ENCODE measurements at regions not wholly inside any gene's neighbourhood (a gene's known extent, or its start where the extent isn't known, plus 50 kb on each side); places are given as distances from the start of the nearest gene placed in this dataset.
"Not testable (repeated sequence)": the region's sequence is repeated elsewhere in the genome, so short reads cannot be mapped to it uniquely, and the experiment has no call there.

DNA sequence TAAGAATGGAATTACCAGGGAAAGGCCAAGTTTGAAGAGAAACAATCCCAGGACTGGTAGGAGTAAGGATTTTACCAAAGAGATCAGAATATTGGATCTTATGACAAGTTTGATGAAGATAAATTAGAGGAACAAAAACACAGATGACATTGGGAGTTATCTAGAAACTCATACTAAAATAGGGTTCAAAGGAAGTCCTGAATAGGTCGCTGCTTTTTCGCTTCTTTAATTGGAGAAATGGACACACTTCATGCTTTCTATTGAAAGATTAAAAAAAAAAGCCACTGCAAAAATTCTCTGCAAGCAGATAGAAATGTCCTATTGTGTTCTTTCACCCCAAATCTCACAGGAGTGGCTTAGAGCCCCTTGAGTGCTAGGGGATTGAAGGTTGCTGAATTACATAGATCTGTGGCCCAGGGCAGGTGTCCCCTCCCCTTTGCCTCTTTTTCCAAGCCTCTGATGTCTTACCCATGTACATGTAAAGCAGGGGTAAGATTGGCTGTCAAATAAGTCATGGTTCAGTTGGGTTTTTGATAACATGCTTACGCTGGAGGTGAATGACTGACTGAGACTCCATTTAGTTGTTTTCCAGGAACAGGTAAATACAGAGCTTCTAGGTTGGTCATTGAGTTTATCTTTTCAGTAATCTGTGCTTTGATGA, 152.0 kb downstream of the OR13A1 start:
- no peak overlapping the region for H2AK5ac ChIP-seq (ENCODE audit: low read length)
- H2AFZ ChIP-seq (ENCODE audit: insufficient read depth, low read length, poor library complexity) = no peak overlapping the region
- H4K91ac ChIP-seq (ENCODE audit: low read depth, low read length) = no peak overlapping the region
- H3K79me1 ChIP-seq (ENCODE audit: low read length) = no peaks in the 10 kb centered on the region
- no peak overlapping the region for H4K8ac ChIP-seq (ENCODE audit: low read depth, low read length)
- no peak overlapping the region for H3K4ac ChIP-seq (ENCODE audit: low read depth, low read length)
- H2BK120ac ChIP-seq (ENCODE audit: insufficient read depth, low read length, poor library complexity) = no peak overlapping the region
- H3K23ac ChIP-seq (ENCODE audit: low read length) = no peak overlapping the region
- H3K9me3 ChIP-seq (ENCODE audit: insufficient read depth, low read depth, low read length) = no peaks in the 10 kb centered on the region
- no peak overlapping the region for H2BK12ac ChIP-seq (ENCODE audit: low read length)
- no peaks in the 10 kb centered on the region for H3K4me1 ChIP-seq (ENCODE audit: control insufficient read depth in 1 of 2, insufficient read depth in 2 of 2, low read length in 2 of 2)
- no peak for DNase-seq
- no peak overlapping the region for H3K18ac ChIP-seq (ENCODE audit: low read length)
- H2BK5ac ChIP-seq (ENCODE audit: low read depth, low read length, poor library complexity) = no peak overlapping the region
- H3K4me3 ChIP-seq (ENCODE audit: low read depth, low read length) = no peak overlapping the region
- no CpG with 5 or more reads among the region's 3 CpGs for WGBS (ENCODE audit: extremely low coverage, insufficient coverage, insufficient read length)
- no peak overlapping the region for H4K12ac ChIP-seq (ENCODE audit: low read depth, low read length)
- H3K27me3 ChIP-seq (ENCODE audit: insufficient read depth, low read length) = no peaks in the 10 kb centered on the region
- H3K36me3 ChIP-seq (ENCODE audit: control insufficient read depth in 1 of 2, insufficient read depth in 2 of 2, low read length in 2 of 2) = no peaks in the 10 kb centered on the region
- H3K79me2 ChIP-seq (ENCODE audit: control insufficient read depth, insufficient read depth, low read length, poor library complexity) = no peaks in the 10 kb centered on the region
- no peak overlapping the region for H3K4me2 ChIP-seq (ENCODE audit: low read length)
- H3K14ac ChIP-seq (ENCODE audit: low read length) = no peak overlapping the region
- H3K9ac ChIP-seq (ENCODE audit: low read length) = no peak overlapping the region
- no peak overlapping the region for H3K27ac ChIP-seq (ENCODE audit: low read depth, low read length)

DNA sequence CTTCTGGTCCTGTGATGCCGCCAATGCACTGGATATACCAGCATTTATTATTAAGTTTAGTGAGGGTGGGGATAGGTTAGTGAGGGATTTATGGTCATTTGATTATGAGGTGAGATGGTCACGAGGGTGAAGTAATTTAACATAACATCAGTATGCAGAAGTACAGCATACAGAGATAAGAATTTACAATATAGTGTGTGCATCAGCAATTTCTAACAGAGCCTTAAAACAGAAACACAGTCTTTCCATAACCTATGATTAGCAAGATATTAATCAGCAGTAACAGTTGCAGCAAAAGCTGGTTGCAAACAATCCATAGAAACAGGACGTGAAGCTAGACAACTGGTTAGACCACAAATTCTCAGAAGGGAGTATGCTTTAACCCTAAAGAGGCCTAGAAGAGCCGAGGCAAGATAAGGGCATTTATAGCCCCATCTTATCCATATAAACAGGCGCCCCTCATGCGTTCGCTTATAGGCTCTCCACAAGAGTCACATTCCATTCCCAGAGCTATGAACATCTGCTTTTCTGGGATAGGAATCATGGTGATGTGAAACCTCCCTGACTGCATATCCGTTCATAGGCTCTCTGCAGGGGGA, 139.8 kb downstream of the OR13A1 start:
- not testable (repeated sequence) for H2BK5ac ChIP-seq (ENCODE audit: low read depth, low read length, poor library complexity); H3K4me2 ChIP-seq (ENCODE audit: low read length); H3K14ac ChIP-seq (ENCODE audit: low read length); H2BK12ac ChIP-seq (ENCODE audit: low read length); H3K36me3 ChIP-seq (ENCODE audit: control insufficient read depth in 1 of 2, insufficient read depth in 2 of 2, low read length in 2 of 2); H3K9me3 ChIP-seq (ENCODE audit: insufficient read depth, low read depth, low read length); H4K8ac ChIP-seq (ENCODE audit: low read depth, low read length); H2AK5ac ChIP-seq (ENCODE audit: low read length); H3K18ac ChIP-seq (ENCODE audit: low read length); H3K79me1 ChIP-seq (ENCODE audit: low read length); H3K79me2 ChIP-seq (ENCODE audit: control insufficient read depth, insufficient read depth, low read length, poor library complexity); H3K27me3 ChIP-seq (ENCODE audit: insufficient read depth, low read length); H4K91ac ChIP-seq (ENCODE audit: low read depth, low read length); H3K4me3 ChIP-seq (ENCODE audit: low read depth, low read length); H3K9ac ChIP-seq (ENCODE audit: low read length); H4K12ac ChIP-seq (ENCODE audit: low read depth, low read length); H2BK120ac ChIP-seq (ENCODE audit: insufficient read depth, low read length, poor library complexity); H3K4ac ChIP-seq (ENCODE audit: low read depth, low read length); H3K4me1 ChIP-seq (ENCODE audit: control insufficient read depth in 1 of 2, insufficient read depth in 2 of 2, low read length in 2 of 2); H3K27ac ChIP-seq (ENCODE audit: low read depth, low read length); H3K23ac ChIP-seq (ENCODE audit: low read length); H2AFZ ChIP-seq (ENCODE audit: insufficient read depth, low read length, poor library complexity); DNase-seq
- no CpG with 5 or more reads among the region's 8 CpGs for WGBS (ENCODE audit: extremely low coverage, insufficient coverage, insufficient read length)

DNA sequence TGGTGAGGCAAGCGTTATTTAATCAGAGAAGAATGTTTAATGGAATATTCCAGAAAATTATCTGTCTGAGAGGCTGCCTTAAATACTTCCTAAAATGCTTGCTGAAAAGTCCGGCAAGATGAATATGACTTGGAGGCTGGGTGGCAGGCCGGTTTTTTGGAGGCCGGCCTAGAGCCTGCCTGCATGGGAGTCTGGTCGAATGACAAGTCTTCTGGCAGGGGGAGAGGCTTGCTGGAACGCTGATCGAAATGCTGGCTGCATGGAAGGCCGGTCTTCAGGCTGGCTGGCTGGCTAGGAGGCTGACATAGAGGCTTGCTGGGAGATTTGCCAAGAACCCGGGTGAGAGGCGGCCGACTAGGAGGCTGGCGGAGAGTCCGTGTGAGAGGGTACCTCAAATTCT, 135.7 kb downstream of the OR13A1 start:
- no peaks in the 10 kb centered on the region for H3K9me3 ChIP-seq (ENCODE audit: insufficient read depth, low read depth, low read length)
- no peak overlapping the region for H3K4me2 ChIP-seq (ENCODE audit: low read length)
- no peak overlapping the region for H3K9ac ChIP-seq (ENCODE audit: low read length)
- H2BK120ac ChIP-seq (ENCODE audit: insufficient read depth, low read length, poor library complexity) = no peak overlapping the region
- H2AK5ac ChIP-seq (ENCODE audit: low read length) = no peak overlapping the region
- H3K4me1 ChIP-seq (ENCODE audit: control insufficient read depth in 1 of 2, insufficient read depth in 2 of 2, low read length in 2 of 2) = no peaks in the 10 kb centered on the region
- WGBS (ENCODE audit: extremely low coverage, insufficient coverage, insufficient read length) = no CpG with 5 or more reads among the region's 13 CpGs
- H3K79me1 ChIP-seq (ENCODE audit: low read length) = no peaks in the 10 kb centered on the region
- no peak for DNase-seq
- no peak overlapping the region for H3K18ac ChIP-seq (ENCODE audit: low read length)
- H4K91ac ChIP-seq (ENCODE audit: low read depth, low read length) = no peak overlapping the region
- H3K36me3 ChIP-seq (ENCODE audit: control insufficient read depth in 1 of 2, insufficient read depth in 2 of 2, low read length in 2 of 2) = no peaks in the 10 kb centered on the region
- H3K79me2 ChIP-seq (ENCODE audit: control insufficient read depth, insufficient read depth, low read length, poor library complexity) = no peaks in the 10 kb centered on the region
- H2BK12ac ChIP-seq (ENCODE audit: low read length) = no peak overlapping the region
- no peak overlapping the region for H3K23ac ChIP-seq (ENCODE audit: low read length)
- H2AFZ ChIP-seq (ENCODE audit: insufficient read depth, low read length, poor library complexity) = no peak overlapping the region
- H3K4ac ChIP-seq (ENCODE audit: low read depth, low read length) = no peak overlapping the region
- no peak overlapping the region for H3K27ac ChIP-seq (ENCODE audit: low read depth, low read length)
- no peak overlapping the region for H4K12ac ChIP-seq (ENCODE audit: low read depth, low read length)
- no peak overlapping the region for H3K4me3 ChIP-seq (ENCODE audit: low read depth, low read length)
- no peak overlapping the region for H4K8ac ChIP-seq (ENCODE audit: low read depth, low read length)
- H3K14ac ChIP-seq (ENCODE audit: low read length) = no peak overlapping the region
- no peak overlapping the region for H2BK5ac ChIP-seq (ENCODE audit: low read depth, low read length, poor library complexity)
- H3K27me3 ChIP-seq (ENCODE audit: insufficient read depth, low read length) = no peaks in the 10 kb centered on the region

DNA sequence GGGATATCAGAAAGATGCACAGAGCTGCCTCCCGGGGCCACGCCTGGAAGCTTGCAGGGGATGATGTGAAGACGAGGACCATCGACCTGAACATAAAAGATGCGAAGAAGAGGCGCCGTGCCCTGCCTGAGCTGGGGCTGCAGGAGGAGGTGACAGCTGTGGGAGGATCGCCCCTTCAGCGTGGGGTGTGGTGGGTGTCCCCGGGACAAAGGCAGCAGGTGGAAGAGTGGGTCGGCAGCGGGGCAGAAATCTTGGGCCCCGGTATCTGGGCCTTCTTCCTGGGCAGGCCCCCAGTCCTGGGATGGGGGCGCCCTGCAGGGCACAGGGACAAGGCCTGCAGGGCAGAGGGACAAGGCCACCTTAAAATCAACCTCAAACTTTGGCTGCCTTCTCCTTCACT, 134.9 kb downstream of the OR13A1 start:
- no peak overlapping the region for H3K9ac ChIP-seq (ENCODE audit: low read length)
- H3K79me1 ChIP-seq (ENCODE audit: low read length) = no peaks in the 10 kb centered on the region
- no peak overlapping the region for H3K27ac ChIP-seq (ENCODE audit: low read depth, low read length)
- no peak overlapping the region for H4K91ac ChIP-seq (ENCODE audit: low read depth, low read length)
- H3K36me3 ChIP-seq (ENCODE audit: control insufficient read depth in 1 of 2, insufficient read depth in 2 of 2, low read length in 2 of 2) = no peaks in the 10 kb centered on the region
- no peak overlapping the region for H2BK12ac ChIP-seq (ENCODE audit: low read length)
- H3K79me2 ChIP-seq (ENCODE audit: control insufficient read depth, insufficient read depth, low read length, poor library complexity) = no peaks in the 10 kb centered on the region
- H3K27me3 ChIP-seq (ENCODE audit: insufficient read depth, low read length) = no peaks in the 10 kb centered on the region
- H3K4me2 ChIP-seq (ENCODE audit: low read length) = no peak overlapping the region
- no peak for DNase-seq
- H3K9me3 ChIP-seq (ENCODE audit: insufficient read depth, low read depth, low read length) = no peaks in the 10 kb centered on the region
- no peak overlapping the region for H3K4me3 ChIP-seq (ENCODE audit: low read depth, low read length)
- no peak overlapping the region for H2AFZ ChIP-seq (ENCODE audit: insufficient read depth, low read length, poor library complexity)
- H3K18ac ChIP-seq (ENCODE audit: low read length) = no peak overlapping the region
- H4K8ac ChIP-seq (ENCODE audit: low read depth, low read length) = no peak overlapping the region
- no peak overlapping the region for H4K12ac ChIP-seq (ENCODE audit: low read depth, low read length)
- H3K14ac ChIP-seq (ENCODE audit: low read length) = no peak overlapping the region
- no peak overlapping the region for H2BK120ac ChIP-seq (ENCODE audit: insufficient read depth, low read length, poor library complexity)
- no peak overlapping the region for H2AK5ac ChIP-seq (ENCODE audit: low read length)
- WGBS (ENCODE audit: extremely low coverage, insufficient coverage, insufficient read length) = no CpG with 5 or more reads among the region's 14 CpGs
- no peak overlapping the region for H3K4ac ChIP-seq (ENCODE audit: low read depth, low read length)
- no peak overlapping the region for H3K23ac ChIP-seq (ENCODE audit: low read length)
- no peaks in the 10 kb centered on the region for H3K4me1 ChIP-seq (ENCODE audit: control insufficient read depth in 1 of 2, insufficient read depth in 2 of 2, low read length in 2 of 2)
- H2BK5ac ChIP-seq (ENCODE audit: low read depth, low read length, poor library complexity) = no peak overlapping the region
